HepG2 (cell line): ENCODE measurements at regions not wholly inside any gene's neighbourhood (a gene's known extent, or its start where the extent isn't known, plus 50 kb on each side); places are given as distances from the start of the nearest gene placed in this dataset.
A peak's percentile ranks its signal among the peaks of the same experiment; 100 is the strongest.

Experiments
- ARID3A ChIP-seq: IDR thresholded peaks from 2 replicates; pipeline ENCODE4 v1.6.1; 2012; ENCODE audit warnings: low read depth, low read length, improper control_type of control experiment
- CREM ChIP-seq, 2 experiments: sonication (generic) in 1 of 2; formaldehyde crosslinking in 1 of 2; IDR thresholded peaks; 2 replicates each; pipeline versions ENCODE4 v1.4.0 to v1.6.1; 2016 to 2020; ENCODE audit warnings: antibody characterized with exemption in 1 of 2, mild to moderate bottlenecking in 1 of 2, missing genetic modification reagents in 1 of 2
- FOXP1 ChIP-seq, 2 experiments: fragments of 450-650 bp in 1 of 2; IDR thresholded peaks; 2 replicates each; pipeline ENCODE4 v1.6.1; 2017 to 2018; ENCODE audit warnings: antibody characterized with exemption in 1 of 2
- GTF2F1 ChIP-seq: fragments of 150-350 bp; IDR thresholded peaks from 2 replicates; pipeline ENCODE4 v1.6.1; 2014; ENCODE audit warnings: low read length
- HMG20A ChIP-seq: IDR thresholded peaks from 2 replicates; pipeline ENCODE4 v1.6.1; 2016; ENCODE audit warnings: borderline replicate concordance
- HNF4A ChIP-seq: sonication (generic); formaldehyde crosslinking; IDR thresholded peaks from 2 replicates; pipeline ENCODE4 v1.4.0; 2020; ENCODE audit warnings: missing genetic modification reagents
- MED1 ChIP-seq: sonication (generic); formaldehyde crosslinking; IDR thresholded peaks from 2 replicates; pipeline ENCODE4 v1.4.0; 2020; ENCODE audit warnings: missing genetic modification reagents
- NFE2 ChIP-seq: sonication (generic); formaldehyde crosslinking; IDR thresholded peaks from 2 replicates; pipeline ENCODE4 v1.4.0; 2020; ENCODE audit warnings: missing genetic modification reagents
- NR2C2 ChIP-seq: sonication (generic); formaldehyde crosslinking; IDR thresholded peaks from 2 replicates; pipeline ENCODE4 v1.4.0; 2020; ENCODE audit warnings: missing genetic modification reagents, mild to moderate bottlenecking, moderate library complexity, borderline replicate concordance
- RELA ChIP-seq: sonication (generic); formaldehyde crosslinking; IDR thresholded peaks from 2 replicates; pipeline ENCODE4 v1.4.0; 2020; ENCODE audit warnings: missing genetic modification reagents
- SOX13 ChIP-seq, 3 experiments: fragments of 450-650 bp in 1 of 3; sonication (generic) in 1 of 3; formaldehyde crosslinking in 1 of 3; IDR thresholded peaks in 2 of 3; conservative IDR thresholded peaks in 1 of 3; 2 replicates each; pipeline versions ENCODE4 v1.5.0 to v1.6.1; 2016 to 2020; ENCODE audit warnings: antibody characterized with exemption in 1 of 3, mild to moderate bottlenecking in 1 of 3, missing compliant biosample characterization in 1 of 3, missing genetic modification reagents in 1 of 3, moderate library complexity in 1 of 3
- SSRP1 ChIP-seq: IDR thresholded peaks from 2 replicates; pipeline ENCODE4 v1.6.1; 2016; ENCODE audit warnings: control low read depth
- TBL1XR1 ChIP-seq: fragments of 150-350 bp; IDR thresholded peaks from 2 replicates; pipeline ENCODE4 v1.6.1; 2014; ENCODE audit warnings: borderline replicate concordance, low read length; ENCODE audit not compliant: partially characterized antibody
- TMF1 ChIP-seq: sonication (generic); formaldehyde crosslinking; IDR thresholded peaks from 2 replicates; pipeline ENCODE4 v1.8.1; 2022; ENCODE audit warnings: low read depth, missing genetic modification reagents
- ZHX2 ChIP-seq, 2 experiments: sonication (generic) in 1 of 2; formaldehyde crosslinking in 1 of 2; IDR thresholded peaks; 2 replicates each; pipeline versions ENCODE4 v1.6.1 to v1.9.0; 2014 to 2022; ENCODE audit warnings: antibody characterized with exemption in 1 of 2, borderline replicate concordance in 1 of 2, inconsistent platforms in 1 of 2, low read depth in 1 of 2, missing genetic modification reagents in 1 of 2
- ZNF576 ChIP-seq: sonication (generic); formaldehyde crosslinking; IDR thresholded peaks from 2 replicates; pipeline ENCODE4 v1.4.0; 2020; ENCODE audit warnings: mild to moderate bottlenecking, missing genetic modification reagents
- ZNF687 ChIP-seq: sonication (generic); formaldehyde crosslinking; IDR thresholded peaks from 2 replicates; pipeline ENCODE4 v1.5.1; 2020; ENCODE audit warnings: mild to moderate bottlenecking, missing genetic modification reagents, moderate library complexity
- ZNF747 ChIP-seq: sonication (generic); formaldehyde crosslinking; IDR thresholded peaks from 2 replicates; pipeline ENCODE4 v1.8.1; 2023; ENCODE audit warnings: missing genetic modification reagents, mild to moderate bottlenecking, borderline replicate concordance

- TF ChIP-seq NFE2 (CRISPR knock-in tag) (no peak), FOXP1 (IDR thresholded peaks at IDR 0.05) (no peak), FOXP1 (CRISPR knock-in tag; IDR thresholded peaks at IDR 0.05) (peak; percentile 49; the same call in 1 of the 2 replicates), SOX13 (IDR thresholded peaks at IDR 0.05) (no peak), SOX13 (CRISPR knock-in tag; conservative IDR thresholded peaks at IDR 0.05 in 1 of 2, IDR thresholded peaks at IDR 0.05 in 1 of 2) (peak in 1 of 2 experiments; percentile 41; a peak in 1 of 4 replicates), HMG20A (CRISPR knock-in tag) (peak; percentile 47; the same call in 1 of the 2 replicates), ZHX2 (IDR thresholded peaks at IDR 0.05; ENCODE audit: low read depth) (no peak), ZHX2 (CRISPR knock-in tag; IDR thresholded peaks at IDR 0.05; ENCODE audit: borderline replicate concordance) (no peak), CREM (IDR thresholded peaks at IDR 0.05) (peak; percentile 54; the same call in 1 of the 2 replicates), CREM (CRISPR knock-in tag; IDR thresholded peaks at IDR 0.05) (no peak), NR2C2 (CRISPR knock-in tag) (no peak), HNF4A (CRISPR knock-in tag) (peak; percentile 78), RELA (CRISPR knock-in tag) (no peak), GTF2F1 (no peak), TMF1 (CRISPR knock-in tag) (no peak), TBL1XR1 (no peak), SSRP1 (CRISPR knock-in tag) (no peak), ARID3A (no peak), ZNF747 (CRISPR knock-in tag) (no peak), ZNF687 (no peak), MED1 (CRISPR knock-in tag) (0 out of 2 replicates have a peak, but pooled peaks have one; percentile 44), ZNF576 (CRISPR knock-in tag) (no peak)
Measured at GRCh38 chr14:54088271-54088670, 131.6 kb upstream of the BMP4 start (continued).
